GM12864 (cell line): ENCODE measurements at regions not wholly inside any gene's neighbourhood (a gene's known extent, or its start where the extent isn't known, plus 50 kb on each side); places are given as distances from the start of the nearest gene placed in this dataset.
"Not testable (repeated sequence)": the region's sequence is repeated elsewhere in the genome, so short reads cannot be mapped to it uniquely, and the experiment has no call there.

Experiments used
- DNase-seq: peaks from one replicate; pipeline ENCODE4 v3.0.0-alpha.2; 2011; ENCODE audit warnings: low read depth
- H3K4me3 ChIP-seq: 2 replicates; pipeline ENCODE4 v1.5.1; 2011; ENCODE audit warnings: mild to moderate bottlenecking, low read depth, low read length, control low read depth
- CTCF ChIP-seq: IDR thresholded peaks from 2 replicates; pipeline ENCODE4 v1.5.1; 2011; ENCODE audit warnings: low read depth, mild to moderate bottlenecking, moderate library complexity, low read length, control low read depth, inconsistent platforms; ENCODE audit errors: missing control alignments

GRCh38 chr11:12585861-12586260, 88.4 kb upstream of the TEAD1 start:
- TF ChIP-seq CTCF: no peak
- DNase-seq: no peak

GRCh38 chr11:12587333-12587991, 86.8 kb upstream of the TEAD1 start:
- H3K4me3 ChIP-seq: no peak overlapping the region
- no peak for TF ChIP-seq CTCF
- DNase-seq: no peak

More at GRCh38 chr11:12585861-12586260, 88.4 kb upstream of the TEAD1 start:
- H3K4me3 ChIP-seq: no peak overlapping the region

GRCh38 chr11:12591706-12592105, 82.5 kb upstream of the TEAD1 start:
- no peak for TF ChIP-seq CTCF
- no peak overlapping the region for H3K4me3 ChIP-seq
- DNase-seq: no peak

- no peak for DNase-seq
- no peak for TF ChIP-seq CTCF
- H3K4me3 ChIP-seq: no peak overlapping the region
These were observed 81.9 kb upstream of the TEAD1 start for GRCh38 chr11:12592283-12592682.

GRCh38 chr11:12595089-12595847, 79.0 kb upstream of the TEAD1 start:
- DNase-seq, H3K4me3 ChIP-seq: not testable (repeated sequence)

GRCh38 chr11:12598330-12599256, 75.6 kb upstream of the TEAD1 start:
- no peak for DNase-seq
- no peak overlapping the region for H3K4me3 ChIP-seq
- TF ChIP-seq CTCF: no peak
